ENCODE measurements at regions not wholly inside any gene's neighbourhood (a gene's known extent, or its start where the extent isn't known, plus 50 kb on each side); places are given as distances from the start of the nearest gene placed in this dataset.

- ChIA-PET CTCF (no interaction called here), POLR2A (no interaction called here)
Observed at GRCh38 chr3:102248981-102249705, 185.7 kb upstream of the ZPLD1 start.

GRCh38 chr3:102255736-102256135 is 179.1 kb upstream of the ZPLD1 start:
- CTCF ChIA-PET, result no interaction called here
- POLR2A ChIA-PET, result no interaction called here

GRCh38 chr3:102258666-102259227 is 176.1 kb upstream of the ZPLD1 start:
- ChIA-PET CTCF (no interaction called here), POLR2A (no interaction called here)

- CTCF ChIA-PET, result no interaction called here
- POLR2A ChIA-PET, result no interaction called here
Observed at GRCh38 chr3:102259663-102260062, 175.2 kb upstream of the ZPLD1 start.

- ChIA-PET POLR2A (no interaction called here), CTCF (no interaction called here)
Observed at GRCh38 chr3:102265720-102266119, 169.1 kb upstream of the ZPLD1 start.

- ChIA-PET CTCF (no interaction called here), POLR2A (no interaction called here)
Observed at GRCh38 chr3:102269406-102269805, 165.4 kb upstream of the ZPLD1 start.

GRCh38 chr3:102290241-102290640 is 144.6 kb upstream of the ZPLD1 start:
- CTCF ChIA-PET, result no interaction called here

GRCh38 chr3:102295756-102296155 is 139.1 kb upstream of the ZPLD1 start:
- CTCF ChIA-PET, result no interaction called here

More at GRCh38 chr3:102290241-102290640, 144.6 kb upstream of the ZPLD1 start:
- POLR2A ChIA-PET, result no interaction called here

GRCh38 chr3:102297072-102297658 is 137.7 kb upstream of the ZPLD1 start:
- ChIA-PET CTCF (no interaction called here), POLR2A (no interaction called here)

More at GRCh38 chr3:102295756-102296155, 139.1 kb upstream of the ZPLD1 start:
- POLR2A ChIA-PET, result no interaction called here

GRCh38 chr3:102299125-102299877 is 135.5 kb upstream of the ZPLD1 start:
- ChIA-PET POLR2A (no interaction called here), CTCF (no interaction called here)

- ChIA-PET POLR2A (no interaction called here), CTCF (no interaction called here)
Observed at GRCh38 chr3:102301155-102301880, 133.5 kb upstream of the ZPLD1 start.

- ChIA-PET POLR2A (no interaction called here), CTCF (no interaction called here)
Observed at GRCh38 chr3:102302020-102302419, 132.8 kb upstream of the ZPLD1 start.

- ChIA-PET CTCF (no interaction called here), POLR2A (no interaction called here)
Observed at GRCh38 chr3:102304550-102304949, 130.3 kb upstream of the ZPLD1 start.

- CTCF ChIA-PET, result no interaction called here
- POLR2A ChIA-PET, result no interaction called here
Observed at GRCh38 chr3:102307442-102307841, 127.4 kb upstream of the ZPLD1 start.

GRCh38 chr3:102329066-102329465 is 105.7 kb upstream of the ZPLD1 start:
- CTCF ChIA-PET, result no interaction called here
- POLR2A ChIA-PET, result no interaction called here

GRCh38 chr3:102329561-102329960 is 105.3 kb upstream of the ZPLD1 start:
- CTCF ChIA-PET, result no interaction called here
- POLR2A ChIA-PET, result no interaction called here

GRCh38 chr3:102332205-102332604 is 102.6 kb upstream of the ZPLD1 start:
- CTCF ChIA-PET, result no interaction called here
- POLR2A ChIA-PET, result no interaction called here

- CTCF ChIA-PET, result no interaction called here
- POLR2A ChIA-PET, result no interaction called here
Observed at GRCh38 chr3:102332934-102333333, 101.9 kb upstream of the ZPLD1 start.

- POLR2A ChIA-PET, result no interaction called here
- CTCF ChIA-PET, result no interaction called here
Observed at GRCh38 chr3:102336130-102336529, 98.7 kb upstream of the ZPLD1 start.

- CTCF ChIA-PET, result interaction anchor here (1.0 kb wide), 1 partner anchor 14 kb away, joined by 3 read pairs; no protein-coding TSS in a partner anchor
- POLR2A ChIA-PET, result no interaction called here
Observed at GRCh38 chr3:102339671-102340070, 95.1 kb upstream of the ZPLD1 start.

GRCh38 chr3:102346897-102347296 is 87.9 kb upstream of the ZPLD1 start:
- POLR2A ChIA-PET, result no interaction called here
- CTCF ChIA-PET, result no interaction called here

All from activated CD8-positive, alpha-beta memory T cell treated with anti-CD3 and anti-CD28 coated beads for 36 hours (primary cell).